Glomerular endothelial cell (primary cell): ENCODE measurements at regions not wholly inside any gene's neighbourhood (a gene's known extent, or its start where the extent isn't known, plus 50 kb on each side); places are given as distances from the start of the nearest gene placed in this dataset.

Experiments used
- DNase-seq: peaks from one replicate; pipeline ENCODE4 v3.0.0-alpha.2; 2011; ENCODE audit warnings: low read depth, low spot score; ENCODE audit errors: extremely low read depth

GRCh38 chr14:101186992-101187815 is 283.7 kb upstream of the RTL1 start:
- DNase-seq, result no peak

- DNase-seq, result no peak
Measured at GRCh38 chr14:101187816-101188570, 284.5 kb upstream of the RTL1 start.

- no peak for DNase-seq
Measured at GRCh38 chr14:101188571-101188915, 285.0 kb upstream of the RTL1 start.

GRCh38 chr14:101189266-101189665 is 285.7 kb upstream of the RTL1 start:
- DNase-seq, result no peak

- DNase-seq, result no peak
Measured at GRCh38 chr14:101189962-101190560, 286.5 kb upstream of the RTL1 start.

GRCh38 chr14:101191101-101191720 is 287.7 kb upstream of the RTL1 start:
- DNase-seq, result no peak

- no peak for DNase-seq
Measured at GRCh38 chr14:101191721-101192660, 288.5 kb upstream of the RTL1 start.

GRCh38 chr14:101192661-101193000 is 289.1 kb upstream of the RTL1 start:
- DNase-seq, result no peak

GRCh38 chr14:101193106-101193844 is 289.8 kb upstream of the RTL1 start:
- DNase-seq, result no peak

GRCh38 chr14:101193845-101194372 is 290.4 kb upstream of the RTL1 start:
- no peak for DNase-seq

- no peak for DNase-seq
Measured at GRCh38 chr14:101194373-101195308, 291.1 kb upstream of the RTL1 start.

- DNase-seq, result no peak
Measured at GRCh38 chr14:101195309-101195901, 291.9 kb upstream of the RTL1 start.

- no peak for DNase-seq
Measured at GRCh38 chr14:101196051-101196712, 292.7 kb upstream of the RTL1 start.

- DNase-seq, result no peak
Measured at GRCh38 chr14:101196795-101197590, 293.5 kb upstream of the RTL1 start.

- DNase-seq, result no peak
Measured at GRCh38 chr14:101197595-101198397, 294.3 kb upstream of the RTL1 start.
